AG04450 (cell line): ENCODE measurements at regions not wholly inside any gene's neighbourhood (a gene's known extent, or its start where the extent isn't known, plus 50 kb on each side); places are given as distances from the start of the nearest gene placed in this dataset.

Experiments
- CTCF ChIA-PET: fragments of 300-600, 350-600 bp; formaldehyde crosslinking; extraction: SDS; loops from one replicate; lab custom pipeline; 2022; ENCODE audit warnings: antibody characterized with exemption, inconsistent platforms; lab: Charles Lee
- POLR2A ChIA-PET: fragments of 350-600 bp; formaldehyde crosslinking; extraction: SDS; loops from one replicate; lab custom pipeline; 2021; ENCODE audit warnings: antibody characterized with exemption, inconsistent platforms; lab: Yijun Ruan, JAX
- DNase-seq: peaks from one replicate; pipeline ENCODE4 v3.0.0-alpha.2; 2011; ENCODE audit warnings: low read depth, low spot score
- H3K27ac ChIP-seq: one replicate; pipeline ENCODE4 v1.5.1; 2012; ENCODE audit warnings: low read depth, low read length, control low read depth
- H3K27me3 ChIP-seq: one replicate; pipeline ENCODE4 v1.6.0; 2012; ENCODE audit warnings: low read length; ENCODE audit not compliant: control insufficient read depth, insufficient read depth
- H3K4me3 ChIP-seq: 2 replicates; pipeline ENCODE4 v1.5.1; 2011; ENCODE audit warnings: mild to moderate bottlenecking, low read depth, low read length, control low read depth
- H3K9me3 ChIP-seq: 2 replicates; pipeline ENCODE4 v1.5.1; 2012; ENCODE audit warnings: low read length; ENCODE audit not compliant: control insufficient read depth, insufficient read depth
- CTCF ChIP-seq: IDR thresholded peaks from 2 replicates; pipeline ENCODE4 v1.5.1; 2011; ENCODE audit warnings: low read depth, low read length, control low read depth, inconsistent platforms

- Histone ChIP-seq H3K9me3 (peaks cover 31% of the 10 kb centered on the region), H3K27ac (no peak overlapping the region), H3K27me3 (no peaks in the 10 kb centered on the region), H3K4me3 (no peak overlapping the region)
- no peak for DNase-seq
- POLR2A ChIA-PET = no interaction called here
- CTCF ChIA-PET = no interaction called here
- no peak for TF ChIP-seq CTCF
Measured at GRCh38 chr7:156493942-156494341, 146.6 kb upstream of the RNF32 start.

- Histone ChIP-seq H3K27me3 (no peaks in the 10 kb centered on the region), H3K9me3 (peaks cover 22% of the 10 kb centered on the region), H3K4me3 (no peak overlapping the region), H3K27ac (no peak overlapping the region)
- no peak for DNase-seq
- POLR2A ChIA-PET = no interaction called here
- no peak for TF ChIP-seq CTCF
- CTCF ChIA-PET = no interaction called here
Measured at GRCh38 chr7:156492170-156492569, 148.4 kb upstream of the RNF32 start.

- ChIA-PET POLR2A (no interaction called here), CTCF (no interaction called here)
- H3K9me3 ChIP-seq = peaks cover 20% of the 10 kb centered on the region
- H3K27ac ChIP-seq = no peak overlapping the region
- DNase-seq = no peak
- no peaks in the 10 kb centered on the region for H3K27me3 ChIP-seq
- no peak overlapping the region for H3K4me3 ChIP-seq
- no peak for TF ChIP-seq CTCF
Measured at GRCh38 chr7:156491435-156491834, 149.1 kb upstream of the RNF32 start.

GRCh38 chr7:156490021-156490800, 150.4 kb upstream of the RNF32 start:
- TF ChIP-seq CTCF = no peak
- no peak overlapping the region for H3K4me3 ChIP-seq
- H3K27me3 ChIP-seq = no peaks in the 10 kb centered on the region
- POLR2A ChIA-PET = no interaction called here
- peaks cover 20% of the 10 kb centered on the region for H3K9me3 ChIP-seq
- CTCF ChIA-PET = interaction anchor here (0.6 kb wide), 1 partner anchor 459 kb away, joined by 4 read pairs; no protein-coding TSS in a partner anchor
- no peak overlapping the region for H3K27ac ChIP-seq
- no peak for DNase-seq

- H3K27ac ChIP-seq = no peak overlapping the region
- TF ChIP-seq CTCF = no peak
- no peak for DNase-seq
- CTCF ChIA-PET = no interaction called here
- no peaks in the 10 kb centered on the region for H3K27me3 ChIP-seq
- POLR2A ChIA-PET = no interaction called here
- H3K4me3 ChIP-seq = no peak overlapping the region
- H3K9me3 ChIP-seq = peaks cover 13% of the 10 kb centered on the region
Measured at GRCh38 chr7:156487811-156488533, 152.6 kb upstream of the RNF32 start.
